Upper lobe of right lung (tissue), 1 donor: ENCODE measurements at regions not wholly inside any gene's neighbourhood (a gene's known extent, or its start where the extent isn't known, plus 50 kb on each side); places are given as distances from the start of the nearest gene placed in this dataset.

Source experiments
- ATAC-seq: fragments of 200-7000 bp; cut with Tn5 transposase; one replicate; pipeline ENCODE4 v1.9.1; 2020; ENCODE audit warnings: mild to moderate bottlenecking, moderate library complexity
- DNase-seq: peaks from one replicate; pipeline ENCODE4 v3.0.0-alpha.2; 2020
- H3K27ac ChIP-seq: fragments of 200-600 bp; one replicate; pipeline ENCODE4 v1.8.0; 2022
- H3K27me3 ChIP-seq: fragments of 200-600 bp; one replicate; pipeline ENCODE4 v1.8.0; 2022; ENCODE audit warnings: mild to moderate bottlenecking
- H3K36me3 ChIP-seq: fragments of 200-600 bp; one replicate; pipeline ENCODE4 v1.8.0; 2022
- H3K4me1 ChIP-seq: fragments of 200-600 bp; one replicate; pipeline ENCODE4 v1.8.0; 2022
- H3K4me3 ChIP-seq: fragments of 200-600 bp; one replicate; pipeline ENCODE4 v1.8.0; 2022; ENCODE audit warnings: mild to moderate bottlenecking
- H3K9me3 ChIP-seq: fragments of 200-600 bp; one replicate; pipeline ENCODE4 v1.8.0; 2022
- intact Hi-C: fragments of 100-400 bp; cut with DNase I; formaldehyde crosslinking; loops from one replicate; pipeline ENCODE4 v1.11.0; 2022
- TF ChIP-seq, protein P1 (sequence below): fragments of 200-600 bp; IDR thresholded peaks from one replicate; pipeline ENCODE4 v1.8.0; 2022; ENCODE audit warnings: antibody characterized with exemption
- donor health status: DM: no; HTN: yes; CAD: no; lungs with severe emphysema.

DNA sequence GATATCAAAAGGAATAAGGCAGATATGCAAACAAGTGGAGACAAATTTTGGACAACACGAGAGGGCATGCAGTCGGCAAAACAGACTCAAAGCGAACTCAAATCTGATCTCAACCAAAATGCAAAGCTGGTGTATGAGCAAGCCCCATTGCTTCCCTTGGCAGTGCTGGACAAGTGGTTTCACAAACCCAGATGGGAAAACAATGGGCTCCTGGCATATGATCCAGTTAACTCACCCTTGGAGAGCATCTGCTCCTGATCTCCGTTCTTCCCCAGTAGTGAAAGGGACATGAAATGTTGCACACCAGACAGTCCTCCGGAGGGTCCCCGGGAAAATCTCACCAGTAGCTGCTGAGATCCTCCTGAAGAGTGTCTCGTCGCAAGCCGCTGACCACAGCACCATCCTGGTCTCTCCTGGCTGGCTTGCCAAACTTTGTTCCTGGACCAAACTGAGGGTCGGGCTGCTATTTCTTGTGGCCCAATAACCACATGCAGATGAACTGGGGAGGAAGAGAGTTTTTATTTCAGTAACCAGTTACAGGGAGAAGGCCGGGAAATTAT lies 84.3 kb upstream of the THBS2 start:
- no peak overlapping the region for H3K4me3 ChIP-seq
- no peaks in the 10 kb centered on the region for H3K27me3 ChIP-seq
- H3K27ac ChIP-seq: no peak overlapping the region
- intact Hi-C loops: no loop called here
- H3K9me3 ChIP-seq: no peaks in the 10 kb centered on the region
- H3K4me1 ChIP-seq: no peaks in the 10 kb centered on the region
- H3K36me3 ChIP-seq: no peaks in the 10 kb centered on the region
- no peak for ATAC-seq
- TF ChIP-seq, protein P1, sequence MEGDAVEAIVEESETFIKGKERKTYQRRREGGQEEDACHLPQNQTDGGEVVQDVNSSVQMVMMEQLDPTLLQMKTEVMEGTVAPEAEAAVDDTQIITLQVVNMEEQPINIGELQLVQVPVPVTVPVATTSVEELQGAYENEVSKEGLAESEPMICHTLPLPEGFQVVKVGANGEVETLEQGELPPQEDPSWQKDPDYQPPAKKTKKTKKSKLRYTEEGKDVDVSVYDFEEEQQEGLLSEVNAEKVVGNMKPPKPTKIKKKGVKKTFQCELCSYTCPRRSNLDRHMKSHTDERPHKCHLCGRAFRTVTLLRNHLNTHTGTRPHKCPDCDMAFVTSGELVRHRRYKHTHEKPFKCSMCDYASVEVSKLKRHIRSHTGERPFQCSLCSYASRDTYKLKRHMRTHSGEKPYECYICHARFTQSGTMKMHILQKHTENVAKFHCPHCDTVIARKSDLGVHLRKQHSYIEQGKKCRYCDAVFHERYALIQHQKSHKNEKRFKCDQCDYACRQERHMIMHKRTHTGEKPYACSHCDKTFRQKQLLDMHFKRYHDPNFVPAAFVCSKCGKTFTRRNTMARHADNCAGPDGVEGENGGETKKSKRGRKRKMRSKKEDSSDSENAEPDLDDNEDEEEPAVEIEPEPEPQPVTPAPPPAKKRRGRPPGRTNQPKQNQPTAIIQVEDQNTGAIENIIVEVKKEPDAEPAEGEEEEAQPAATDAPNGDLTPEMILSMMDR: no peak
- DNase-seq: no peak

DNA sequence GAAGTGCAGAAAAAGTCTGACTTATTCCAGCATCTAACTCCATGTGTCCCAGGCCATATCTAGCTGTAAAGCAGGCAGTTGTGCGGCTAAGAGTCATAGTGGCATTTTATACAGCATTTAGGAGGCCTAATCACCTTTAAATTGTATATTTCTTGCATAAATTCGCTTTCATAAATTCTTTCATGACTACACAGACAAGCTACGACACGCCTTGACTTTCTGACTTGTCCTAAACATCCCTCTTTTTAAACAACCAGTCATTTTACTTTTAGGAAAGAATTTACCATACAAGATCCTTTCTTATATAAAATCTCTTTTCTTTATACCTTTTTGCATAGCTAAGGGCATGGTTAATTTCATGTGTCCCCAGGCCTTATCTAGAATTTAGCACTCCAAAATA lies 81.7 kb upstream of the THBS2 start:
- TF ChIP-seq, protein P1: no peak
- intact Hi-C loops: no loop called here
- no peaks in the 10 kb centered on the region for H3K27me3 ChIP-seq
- ATAC-seq (no peak), DNase-seq (no peak)
- no peaks in the 10 kb centered on the region for H3K9me3 ChIP-seq
- H3K27ac ChIP-seq: no peak overlapping the region
- no peaks in the 10 kb centered on the region for H3K4me1 ChIP-seq
- no peaks in the 10 kb centered on the region for H3K36me3 ChIP-seq
- H3K4me3 ChIP-seq: no peak overlapping the region

DNA sequence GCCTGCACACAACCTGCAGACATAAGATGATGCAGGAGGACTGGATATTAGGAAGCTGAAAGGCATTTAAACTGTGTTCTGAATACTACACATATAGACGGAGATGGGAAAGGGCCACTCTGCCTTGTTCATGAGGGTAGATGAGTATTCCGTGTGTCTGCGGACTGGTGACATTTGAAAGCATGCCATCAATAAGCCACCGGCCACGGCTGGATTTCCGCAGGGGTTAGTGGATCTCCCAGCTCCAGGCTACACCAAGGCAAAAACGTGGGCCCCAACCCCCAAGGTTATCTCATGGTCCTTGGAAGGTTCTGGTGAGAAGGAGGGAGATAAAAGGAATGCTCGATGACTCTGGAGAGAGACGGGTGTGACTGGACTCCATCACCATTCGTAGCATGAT lies 78.6 kb upstream of the THBS2 start:
- intact Hi-C loops: no loop called here
- no peak for DNase-seq
- Histone ChIP-seq H3K4me3 (no peak overlapping the region), H3K9me3 (no peaks in the 10 kb centered on the region), H3K27me3 (no peaks in the 10 kb centered on the region), H3K4me1 (no peaks in the 10 kb centered on the region), H3K36me3 (no peaks in the 10 kb centered on the region), H3K27ac (no peak overlapping the region)
- no peak for ATAC-seq
- TF ChIP-seq, protein P1: no peak

DNA sequence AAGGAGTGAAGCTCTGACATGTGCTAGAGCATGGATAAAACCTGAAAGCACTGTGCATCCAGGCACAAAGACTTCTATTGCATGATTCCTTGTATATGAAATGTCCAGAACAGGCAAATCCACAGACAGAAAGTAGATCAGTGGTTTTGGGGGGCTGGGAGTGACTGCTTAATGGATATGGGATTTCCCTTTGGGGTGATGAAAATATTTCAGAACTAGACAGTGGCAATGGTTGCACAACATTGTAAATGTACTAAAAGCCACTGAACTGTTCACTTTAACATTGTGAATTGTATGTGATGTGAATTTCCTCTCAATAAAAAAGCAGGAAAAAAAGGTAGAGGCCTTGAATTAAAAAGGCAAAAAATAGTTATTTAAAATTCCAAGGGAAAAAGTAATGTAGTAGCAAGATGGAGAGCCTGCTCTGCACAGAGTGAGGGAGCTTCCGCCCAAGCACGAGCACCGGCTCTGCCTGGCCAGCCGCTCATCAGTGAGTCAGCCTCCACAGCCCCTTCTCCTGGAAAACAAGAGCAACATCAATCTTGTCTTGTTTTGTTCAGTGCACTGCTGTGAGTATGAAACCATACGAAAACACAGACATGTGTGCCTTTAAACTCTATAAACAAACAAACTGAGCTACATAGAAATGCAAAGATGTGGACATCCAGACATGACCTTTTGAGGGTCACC lies 74.6 kb upstream of the THBS2 start:
- intact Hi-C loops: no loop called here
- Histone ChIP-seq H3K4me3 (no peak overlapping the region), H3K4me1 (no peaks in the 10 kb centered on the region), H3K36me3 (no peaks in the 10 kb centered on the region), H3K27me3 (no peaks in the 10 kb centered on the region), H3K9me3 (no peaks in the 10 kb centered on the region), H3K27ac (no peak overlapping the region)
- TF ChIP-seq, protein P1: no peak
- ATAC-seq: no peak
- DNase-seq: no peak

DNA sequence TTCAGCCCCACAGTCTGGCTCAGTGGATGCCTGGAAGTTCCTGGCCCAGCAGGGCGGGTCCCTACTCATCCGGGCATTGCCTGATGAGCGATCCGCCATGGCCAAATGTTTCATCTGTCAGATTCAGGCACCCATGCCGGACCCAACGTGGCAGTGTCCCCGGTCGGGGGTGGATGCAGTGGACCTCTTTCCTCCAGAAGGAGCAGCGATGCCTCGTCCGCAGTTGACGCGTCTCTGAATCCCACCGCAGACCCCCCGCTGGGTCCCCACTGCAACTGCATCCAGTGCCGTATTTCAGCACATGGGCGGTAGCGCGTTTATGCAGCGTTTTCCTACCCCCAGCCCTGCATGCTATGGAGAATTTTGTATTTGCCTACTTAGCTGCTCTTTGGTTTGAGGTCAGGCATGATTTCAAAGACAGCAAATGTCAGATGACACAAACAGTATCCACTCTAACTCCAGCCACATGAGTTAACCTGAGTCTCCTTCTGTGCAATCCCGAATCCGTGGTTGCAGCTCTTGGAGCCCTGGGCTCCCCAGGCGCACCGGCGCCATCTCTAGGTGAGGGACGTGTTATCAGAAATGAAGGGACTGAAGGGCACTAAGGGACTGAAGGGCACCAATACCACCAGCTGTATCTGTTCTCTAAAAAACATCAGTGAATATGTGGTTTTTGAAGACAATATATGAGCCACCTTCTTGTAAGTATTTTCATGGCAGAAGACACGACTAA lies 72.6 kb upstream of the THBS2 start:
- ATAC-seq (peak; percentile 18), DNase-seq (no peak)
- intact Hi-C loops: no loop called here
- Histone ChIP-seq H3K27ac (no peak overlapping the region), H3K27me3 (no peaks in the 10 kb centered on the region), H3K9me3 (no peaks in the 10 kb centered on the region), H3K36me3 (no peaks in the 10 kb centered on the region), H3K4me1 (no peaks in the 10 kb centered on the region), H3K4me3 (no peak overlapping the region)
- TF ChIP-seq, protein P1: no peak
